ENCODE measurements at regions not wholly inside any gene's neighbourhood (a gene's known extent, or its start where the extent isn't known, plus 50 kb on each side); places are given as distances from the start of the nearest gene placed in this dataset.

DNA sequence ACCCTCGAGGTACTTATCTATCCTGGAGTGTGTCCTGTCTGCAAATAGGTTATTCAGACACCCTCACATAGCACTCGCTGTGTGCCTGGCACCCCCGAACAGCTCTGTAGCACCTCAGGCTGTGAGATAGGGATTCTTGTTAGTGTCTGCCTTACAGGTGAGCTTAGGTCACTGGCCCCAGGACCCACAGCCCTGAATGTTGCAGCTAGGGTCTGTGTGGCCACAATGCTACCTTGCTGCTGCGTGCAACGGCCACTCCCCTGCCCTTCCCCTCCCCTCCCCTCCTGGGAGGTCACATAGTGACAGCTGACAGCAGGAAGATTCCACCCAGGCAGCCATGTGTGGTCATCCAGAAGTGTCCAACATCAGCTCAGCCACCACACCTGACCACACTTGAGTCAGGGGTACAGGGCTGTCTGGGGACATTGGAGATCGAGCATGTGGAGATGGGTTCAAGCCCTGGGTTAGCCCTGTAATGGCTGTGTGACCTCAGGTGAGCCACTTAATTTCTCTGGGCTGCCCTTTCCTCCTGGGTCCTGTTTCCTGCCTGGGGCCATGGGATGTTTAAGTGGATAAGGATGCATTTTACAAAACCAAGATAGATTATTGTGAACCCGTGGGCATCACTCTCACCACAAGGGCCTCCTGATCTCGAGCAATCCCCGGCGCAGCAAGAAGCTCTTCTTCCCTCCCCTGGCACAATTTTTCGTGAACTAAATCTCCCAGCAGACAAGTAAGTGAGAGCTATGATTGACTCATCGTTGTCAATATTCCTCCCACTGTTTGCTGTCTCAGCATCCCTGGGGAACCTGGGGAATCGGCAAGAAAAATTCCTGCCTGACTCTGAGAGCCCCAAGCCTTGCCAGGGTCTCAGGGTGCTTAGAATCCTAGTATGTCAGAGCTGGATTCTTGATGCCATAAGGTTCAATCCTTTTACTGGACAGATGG is 208.7 kb downstream of the PTPRU start:
- H3K27ac ChIP-seq, result no peak overlapping the region
- DNase-seq, result peak; percentile 38
- no peaks in the 10 kb centered on the region for H3K36me3 ChIP-seq
- intact Hi-C loops (cut with DNase I; ENCODE audit: low total_unique reads), result no loop called here
- no peak overlapping the region for H3K4me3 ChIP-seq
- TF ChIP-seq, protein P1, sequence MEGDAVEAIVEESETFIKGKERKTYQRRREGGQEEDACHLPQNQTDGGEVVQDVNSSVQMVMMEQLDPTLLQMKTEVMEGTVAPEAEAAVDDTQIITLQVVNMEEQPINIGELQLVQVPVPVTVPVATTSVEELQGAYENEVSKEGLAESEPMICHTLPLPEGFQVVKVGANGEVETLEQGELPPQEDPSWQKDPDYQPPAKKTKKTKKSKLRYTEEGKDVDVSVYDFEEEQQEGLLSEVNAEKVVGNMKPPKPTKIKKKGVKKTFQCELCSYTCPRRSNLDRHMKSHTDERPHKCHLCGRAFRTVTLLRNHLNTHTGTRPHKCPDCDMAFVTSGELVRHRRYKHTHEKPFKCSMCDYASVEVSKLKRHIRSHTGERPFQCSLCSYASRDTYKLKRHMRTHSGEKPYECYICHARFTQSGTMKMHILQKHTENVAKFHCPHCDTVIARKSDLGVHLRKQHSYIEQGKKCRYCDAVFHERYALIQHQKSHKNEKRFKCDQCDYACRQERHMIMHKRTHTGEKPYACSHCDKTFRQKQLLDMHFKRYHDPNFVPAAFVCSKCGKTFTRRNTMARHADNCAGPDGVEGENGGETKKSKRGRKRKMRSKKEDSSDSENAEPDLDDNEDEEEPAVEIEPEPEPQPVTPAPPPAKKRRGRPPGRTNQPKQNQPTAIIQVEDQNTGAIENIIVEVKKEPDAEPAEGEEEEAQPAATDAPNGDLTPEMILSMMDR (IDR thresholded peaks at IDR 0.05 in 8 of 11, conservative IDR thresholded peaks at IDR 0.05 in 3 of 11), result no peak
- TF ChIP-seq POLR2AphosphoS5 (IDR thresholded peaks at IDR 0.05) (no peak), POLR2A (IDR thresholded peaks at IDR 0.05) (no peak)
- WGBS, 5 donors, result 72 to 80% (median 76%) methylated on average over 11 to 13 of the region's 13 CpGs
- H3K27me3 ChIP-seq (replicated peaks in 1 of 7), result peaks cover 0 to 57% (median 0%) of the 10 kb centered on the region in 7 donors
- H3K9me3 ChIP-seq, result no peaks in the 10 kb centered on the region
- peaks cover 0 to 9% (median 2%) of the 10 kb centered on the region in 6 donors for H3K4me1 ChIP-seq

GRCh38 chr1:29444081-29444715 is 207.9 kb downstream of the PTPRU start:
- H3K4me1 ChIP-seq, result peaks cover 0 to 9% (median 2%) of the 10 kb centered on the region in 6 donors
- H3K4me3 ChIP-seq, result no peak overlapping the region
- no peaks in the 10 kb centered on the region for H3K36me3 ChIP-seq
- WGBS, 5 donors, result 62 to 80% (median 75%) methylated on average over 8 of the region's 8 CpGs
- no peak overlapping the region for H3K27ac ChIP-seq
- intact Hi-C loops (cut with DNase I; ENCODE audit: low total_unique reads), result no loop called here
- H3K27me3 ChIP-seq (replicated peaks in 1 of 7), result peaks cover 0 to 56% (median 0%) of the 10 kb centered on the region in 7 donors
- no peak for TF ChIP-seq POLR2AphosphoS5 (IDR thresholded peaks at IDR 0.05)
- TF ChIP-seq POLR2A (IDR thresholded peaks at IDR 0.05), result no peak
- TF ChIP-seq, protein P1 (IDR thresholded peaks at IDR 0.05 in 8 of 11, conservative IDR thresholded peaks at IDR 0.05 in 3 of 11), result no peak
- no peaks in the 10 kb centered on the region for H3K9me3 ChIP-seq
- peak; percentile 29 for DNase-seq

DNA sequence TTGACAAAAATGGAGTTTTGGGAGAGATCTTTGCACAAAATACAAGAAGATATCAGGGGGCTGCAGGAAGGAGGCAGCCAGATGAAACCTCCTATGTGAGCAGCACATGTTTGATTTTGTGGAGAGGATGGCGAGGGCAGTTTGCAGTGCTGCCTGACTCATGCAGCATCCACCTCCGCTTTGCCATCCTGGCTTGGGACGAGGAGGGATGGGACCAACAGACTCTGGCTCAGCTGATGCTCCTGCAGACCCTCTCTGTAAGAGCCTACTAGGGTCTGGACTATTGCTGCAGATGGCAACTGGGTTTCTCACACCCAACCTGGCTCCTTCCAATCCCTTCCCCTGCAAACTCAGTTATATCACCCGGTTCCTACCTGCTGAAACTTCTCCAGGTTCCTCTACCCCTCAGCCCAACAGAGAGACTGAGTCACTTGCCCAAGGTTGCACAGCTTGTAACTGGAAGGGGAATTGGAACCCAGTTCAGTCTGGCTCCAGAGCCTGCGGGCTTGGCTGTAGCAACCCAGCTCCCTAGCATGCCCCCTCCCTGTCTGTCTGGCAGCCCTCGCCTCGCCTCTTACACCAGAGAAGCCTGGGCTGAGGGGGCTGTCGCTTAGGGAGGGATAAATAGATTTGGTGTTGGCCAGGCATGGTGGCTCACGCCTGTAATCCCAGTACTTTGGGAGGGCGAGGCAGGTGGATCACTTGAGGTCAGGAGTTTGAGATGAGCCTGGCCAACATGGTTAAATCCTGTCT is 205.8 kb downstream of the PTPRU start:
- 68 to 78% (median 75%) methylated on average over 7 to 10 of the region's 10 CpGs for WGBS, 5 donors
- intact Hi-C loops (cut with DNase I; ENCODE audit: low total_unique reads), result no loop called here
- no peak overlapping the region for H3K4me3 ChIP-seq
- H3K4me1 ChIP-seq, result peaks cover 0 to 9% (median 2%) of the 10 kb centered on the region in 6 donors
- DNase-seq, result no peak
- H3K27me3 ChIP-seq (replicated peaks in 1 of 7), result peaks cover 0 to 59% (median 0%) of the 10 kb centered on the region in 7 donors
- H3K9me3 ChIP-seq, result no peaks in the 10 kb centered on the region
- TF ChIP-seq, protein P1 (IDR thresholded peaks at IDR 0.05 in 8 of 11, conservative IDR thresholded peaks at IDR 0.05 in 3 of 11), result no peak
- TF ChIP-seq POLR2AphosphoS5 (IDR thresholded peaks at IDR 0.05), result no peak
- TF ChIP-seq POLR2A (IDR thresholded peaks at IDR 0.05), result no peak
- no peaks in the 10 kb centered on the region for H3K36me3 ChIP-seq
- no peak overlapping the region for H3K27ac ChIP-seq

Measured in spleen (tissue), 11 donors.